HCT116 (cell line): ENCODE measurements at regions not wholly inside any gene's neighbourhood (a gene's known extent, or its start where the extent isn't known, plus 50 kb on each side); places are given as distances from the start of the nearest gene placed in this dataset.

Experiments used
- ATAC-seq: fragments of 200-7000 bp; cut with Tn5 transposase; 2 replicates; pipeline ENCODE4 v1.9.1; 2020; ENCODE audit warnings: mild to moderate bottlenecking, moderate library complexity
- BruUV-seq: library from RNA; stranded (reverse); fragments of 400-500 nt; replicated peaks from 2 replicates; lab custom pipeline; 2021; lab: Mats Ljungman, UMichigan
- CTCF ChIA-PET: fragments of 300-600 bp; sonication (Branson Sonifier 250); formaldehyde crosslinking; loops from one replicate; lab custom pipeline; 2021; ENCODE audit warnings: antibody characterized with exemption; lab: Charles Lee
- POLR2A ChIA-PET: fragments of 300-600, 350-600 bp; sonication (Branson Sonifier 250); formaldehyde crosslinking; loops from one replicate; lab custom pipeline; 2021; ENCODE audit warnings: antibody characterized with exemption; lab: Charles Lee
- RAD21 ChIA-PET, 2 experiments: fragments of 300-600 bp; sonication (Branson Sonifier 250); formaldehyde crosslinking; loops; one replicate each; lab custom pipeline; 2023; ENCODE audit warnings: low total read pairs in 2 of 2; ENCODE audit not compliant: uncharacterized antibody in 2 of 2, unreplicated experiment in 2 of 2, low non-redundant PET in 1 of 2; lab: Charles Lee
- DNase-seq: peaks from one replicate; pipeline ENCODE4 v3.0.0-alpha.2; 2010; ENCODE audit warnings: low read depth, low spot score
- H2AFZ ChIP-seq: fragments of 200-600 bp; shearing (Covaris generic), sonication (generic); 2 replicates; pipeline ENCODE4 v1.6.1; 2017; ENCODE audit warnings: low read depth, mixed run types, mixed read lengths, antibody characterized with exemption, low read length; ENCODE audit not compliant: poor library complexity, severe bottlenecking
- H3K27ac ChIP-seq: 2 replicates; pipeline ENCODE4 v1.5.1; 2012; ENCODE audit warnings: low read depth, low read length
- H3K27me3 ChIP-seq: fragments of 200-600 bp; sonication (generic); 2 replicates; pipeline ENCODE4 v1.6.1; 2016; ENCODE audit warnings: mixed run types, low read length, mixed read lengths; ENCODE audit not compliant: insufficient read depth
- H3K36me3 ChIP-seq, 2 experiments: fragments of 200-500 bp in 1 of 2; fragments of 200-600 bp in 1 of 2; sonication (Bioruptor generic) in 1 of 2; sonication (generic) in 1 of 2; 2 replicates each; pipeline versions ENCODE4 v1.5.1 to v1.6.1; 2014 to 2016; ENCODE audit warnings: low read length in 2 of 2, inconsistent platforms in 1 of 2, mixed read lengths in 1 of 2, mixed run types in 1 of 2; ENCODE audit not compliant: insufficient read depth in 2 of 2, control insufficient read depth in 1 of 2
- H3K4me1 ChIP-seq, 2 experiments: fragments of 200-600 bp in 1 of 2; sonication (generic) in 1 of 2; 2 replicates each; pipeline versions ENCODE4 v1.5.1 to v1.6.1; 2012 to 2017; ENCODE audit warnings: low read length in 2 of 2, inconsistent platforms in 1 of 2, mild to moderate bottlenecking in 1 of 2, mixed read lengths in 1 of 2, mixed run types in 1 of 2, moderate library complexity in 1 of 2; ENCODE audit not compliant: insufficient read depth in 2 of 2, control insufficient read depth in 1 of 2
- H3K4me2 ChIP-seq: fragments of 200-600 bp; sonication (generic); 2 replicates; pipeline ENCODE4 v1.6.1; 2017; ENCODE audit warnings: mixed run types, low read length, mixed read lengths
- H3K4me3 ChIP-seq, 2 experiments: fragments of 200-600 bp in 1 of 2; sonication (generic) in 1 of 2; replicated peaks in 1 of 2; 2 replicates each; pipeline ENCODE4 v1.5.1; 2011 to 2016; ENCODE audit warnings: low read length in 2 of 2, control low read depth in 1 of 2, low read depth in 1 of 2, mild to moderate bottlenecking in 1 of 2, mixed read lengths in 1 of 2, mixed run types in 1 of 2
- H3K79me2 ChIP-seq: fragments of 200-600 bp; sonication (generic); 2 replicates; pipeline ENCODE4 v1.6.1; 2017; ENCODE audit warnings: mild to moderate bottlenecking, mixed run types, low read length, moderate library complexity, mixed read lengths; ENCODE audit not compliant: insufficient read depth
- H3K9ac ChIP-seq: fragments of 200-600 bp; sonication (generic); 2 replicates; pipeline ENCODE4 v1.6.1; 2016; ENCODE audit warnings: low read length, mixed read lengths
- H3K9me2 ChIP-seq: fragments of 200-600 bp; sonication (generic), shearing (Covaris generic); 2 replicates; pipeline ENCODE4 v1.6.1; 2017; ENCODE audit warnings: mixed run types, mild to moderate bottlenecking, moderate library complexity; ENCODE audit not compliant: insufficient read depth
- H3K9me3 ChIP-seq, 2 experiments: fragments of 200-500 bp in 1 of 2; fragments of 200-600 bp in 1 of 2; sonication (Bioruptor generic) in 1 of 2; sonication (generic) in 1 of 2; 2 replicates each; pipeline ENCODE4 v1.6.1; 2014 to 2017; ENCODE audit warnings: low read length in 2 of 2, mixed read lengths in 2 of 2, inconsistent platforms in 1 of 2, low read depth in 1 of 2, mild to moderate bottlenecking in 1 of 2, mixed run types in 1 of 2, moderate library complexity in 1 of 2; ENCODE audit not compliant: control insufficient read depth in 1 of 2, insufficient read depth in 1 of 2
- H4K20me1 ChIP-seq: fragments of 200-600 bp; sonication (generic), shearing (Covaris generic); 2 replicates; pipeline ENCODE4 v1.6.1; 2017; ENCODE audit warnings: mixed run types, mild to moderate bottlenecking, moderate library complexity; ENCODE audit not compliant: insufficient read depth
- CEBPB ChIP-seq: IDR thresholded peaks from 2 replicates; pipeline ENCODE4 v1.6.1; 2012; ENCODE audit warnings: low read depth
- ELF1 ChIP-seq: IDR thresholded peaks from 2 replicates; pipeline ENCODE4 v1.6.1; 2012; ENCODE audit warnings: low read depth, borderline replicate concordance
- EZH2 ChIP-seq: fragments of 200-600 bp; sonication (generic); IDR thresholded peaks from 2 replicates; pipeline ENCODE4 v1.6.1; 2017; ENCODE audit warnings: antibody characterized with exemption, mixed run types
- EZH2phosphoT487 ChIP-seq: fragments of 200-600 bp; IDR thresholded peaks from 2 replicates; pipeline ENCODE4 v1.6.1; 2018; ENCODE audit warnings: antibody characterized with exemption, borderline replicate concordance
- FOSL1 ChIP-seq: IDR thresholded peaks from 2 replicates; pipeline ENCODE4 v1.6.1; 2012; ENCODE audit warnings: low read depth
- POLR2AphosphoS5 ChIP-seq: IDR thresholded peaks from 2 replicates; pipeline ENCODE4 v1.6.1; 2011; ENCODE audit warnings: mild to moderate bottlenecking, low read depth, low read length, moderate library complexity
- SIN3A ChIP-seq: IDR thresholded peaks from 2 replicates; pipeline ENCODE4 v1.6.1; 2012; ENCODE audit warnings: low read depth
- SP1 ChIP-seq: IDR thresholded peaks from 2 replicates; pipeline ENCODE4 v1.6.1; 2012; ENCODE audit warnings: low read depth
- SRF ChIP-seq: IDR thresholded peaks from 2 replicates; pipeline ENCODE4 v1.6.1; 2012; ENCODE audit warnings: low read depth
- ZNF274 ChIP-seq: fragments of 200-500 bp; sonication (Bioruptor generic); IDR thresholded peaks from 2 replicates; pipeline ENCODE4 v1.6.1; 2014; ENCODE audit warnings: mild to moderate bottlenecking, low read depth, low read length, inconsistent platforms
- intact Hi-C: fragments of 100-400 bp; cut with micrococcal nuclease; formaldehyde crosslinking; loops from 2 replicates; pipeline ENCODE4 v1.10.0; 2022
- TF ChIP-seq, protein P1 (sequence below), 3 experiments: fragments of 200-600 bp in 1 of 3; sonication (generic) in 1 of 3; IDR thresholded peaks in 2 of 3; conservative IDR thresholded peaks in 1 of 3; 2 replicates each; pipeline ENCODE4 v1.5.1; 2012 to 2017; ENCODE audit warnings: low read depth in 2 of 3, low read length in 2 of 3, antibody characterized with exemption in 1 of 3, borderline replicate concordance in 1 of 3, control low read depth in 1 of 3, mild to moderate bottlenecking in 1 of 3, mixed read lengths in 1 of 3, mixed run types in 1 of 3, moderate library complexity in 1 of 3; ENCODE audit not compliant: insufficient read depth in 1 of 3

DNA sequence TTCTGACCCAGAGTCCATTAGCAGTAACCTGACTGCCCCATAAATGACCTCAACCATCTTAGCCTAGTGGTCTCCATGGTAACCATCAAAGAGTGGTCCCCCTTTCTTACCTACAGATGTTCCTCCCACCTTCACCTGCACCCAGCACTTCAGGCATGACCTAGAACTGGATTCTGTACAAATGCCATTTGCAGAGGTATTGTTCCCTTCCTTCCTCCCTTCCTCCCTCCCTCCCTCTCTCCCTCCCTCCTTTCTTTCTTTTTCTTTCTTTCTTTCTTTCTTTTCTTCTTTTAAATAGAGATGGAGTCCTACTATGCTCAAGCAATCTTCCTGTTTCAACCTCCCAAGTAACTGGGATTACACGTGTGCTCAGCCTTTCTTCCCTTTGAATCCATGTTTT, 114.6 kb upstream of the SLC1A4 start:
- H3K27ac ChIP-seq: no peak overlapping the region
- no peaks in the 10 kb centered on the region for H3K9me3 ChIP-seq
- intact Hi-C loops: no loop called here
- no peak overlapping the region for H3K4me3 ChIP-seq
- no peak overlapping the region for H3K4me2 ChIP-seq
- RAD21 ChIA-PET: no interaction called here
- H3K9ac ChIP-seq: no peak overlapping the region
- ATAC-seq (no peak), DNase-seq (no peak)
- peaks cover 8 to 33% of the 10 kb centered on the region in 2 experiments for H3K4me1 ChIP-seq
- H2AFZ ChIP-seq: peak overlapping the region; percentile 6
- CTCF ChIA-PET: no interaction called here
- H4K20me1 ChIP-seq: no peaks in the 10 kb centered on the region
- no peaks in the 10 kb centered on the region for H3K9me2 ChIP-seq
- no peak for TF ChIP-seq EZH2
- no peak for TF ChIP-seq FOSL1
- no peaks in the 10 kb centered on the region for H3K27me3 ChIP-seq
- POLR2A ChIA-PET: no interaction called here
- H3K79me2 ChIP-seq: no peaks in the 10 kb centered on the region
- BruUV-seq: no TSS peak
- H3K36me3 ChIP-seq: no peaks in the 10 kb centered on the region

DNA sequence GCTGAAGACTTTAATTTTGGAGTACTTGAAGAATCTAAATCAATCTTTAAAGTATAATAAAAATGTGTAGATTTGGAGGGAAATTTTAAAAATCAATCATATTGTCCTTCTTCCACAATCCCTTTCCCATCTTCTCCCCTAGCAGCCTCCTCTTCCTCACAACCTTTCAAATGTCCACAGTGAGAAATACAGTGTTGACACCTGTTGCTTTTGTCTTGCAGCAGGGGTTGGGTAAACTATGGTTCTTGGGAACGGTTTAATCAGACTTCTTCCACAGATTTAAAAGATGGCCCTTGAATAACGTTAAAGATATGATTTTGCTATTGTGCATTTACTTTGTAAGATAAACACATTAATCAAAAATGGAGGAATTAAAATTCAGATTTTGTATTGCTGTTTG, 113.8 kb upstream of the SLC1A4 start:
- BruUV-seq: no TSS peak
- H3K79me2 ChIP-seq: no peaks in the 10 kb centered on the region
- no peaks in the 10 kb centered on the region for H3K9me3 ChIP-seq
- no peak for ATAC-seq
- POLR2A ChIA-PET: no interaction called here
- intact Hi-C loops: loop anchor here (5.0 kb wide), 1 partner anchor 828 kb away; no protein-coding TSS in a partner anchor
- H3K27me3 ChIP-seq: no peaks in the 10 kb centered on the region
- no peaks in the 10 kb centered on the region for H3K9me2 ChIP-seq
- H3K4me2 ChIP-seq: no peak overlapping the region
- RAD21 ChIA-PET: no interaction called here
- H3K4me1 ChIP-seq: peaks cover 8 to 33% of the 10 kb centered on the region in 2 experiments
- CTCF ChIA-PET: no interaction called here
- H3K4me3 ChIP-seq: no peak overlapping the region
- H3K36me3 ChIP-seq: no peaks in the 10 kb centered on the region
- TF ChIP-seq POLR2AphosphoS5 (no peak), FOSL1 (no peak), EZH2phosphoT487 (no peak), ZNF274 (no peak), SRF (no peak), ELF1 (no peak), SP1 (no peak), EZH2 (no peak), SIN3A (no peak), CEBPB (no peak)
- TF ChIP-seq, protein P1, sequence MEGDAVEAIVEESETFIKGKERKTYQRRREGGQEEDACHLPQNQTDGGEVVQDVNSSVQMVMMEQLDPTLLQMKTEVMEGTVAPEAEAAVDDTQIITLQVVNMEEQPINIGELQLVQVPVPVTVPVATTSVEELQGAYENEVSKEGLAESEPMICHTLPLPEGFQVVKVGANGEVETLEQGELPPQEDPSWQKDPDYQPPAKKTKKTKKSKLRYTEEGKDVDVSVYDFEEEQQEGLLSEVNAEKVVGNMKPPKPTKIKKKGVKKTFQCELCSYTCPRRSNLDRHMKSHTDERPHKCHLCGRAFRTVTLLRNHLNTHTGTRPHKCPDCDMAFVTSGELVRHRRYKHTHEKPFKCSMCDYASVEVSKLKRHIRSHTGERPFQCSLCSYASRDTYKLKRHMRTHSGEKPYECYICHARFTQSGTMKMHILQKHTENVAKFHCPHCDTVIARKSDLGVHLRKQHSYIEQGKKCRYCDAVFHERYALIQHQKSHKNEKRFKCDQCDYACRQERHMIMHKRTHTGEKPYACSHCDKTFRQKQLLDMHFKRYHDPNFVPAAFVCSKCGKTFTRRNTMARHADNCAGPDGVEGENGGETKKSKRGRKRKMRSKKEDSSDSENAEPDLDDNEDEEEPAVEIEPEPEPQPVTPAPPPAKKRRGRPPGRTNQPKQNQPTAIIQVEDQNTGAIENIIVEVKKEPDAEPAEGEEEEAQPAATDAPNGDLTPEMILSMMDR (IDR thresholded peaks at IDR 0.05 in 2 of 3, conservative IDR thresholded peaks at IDR 0.05 in 1 of 3; ENCODE audit: borderline replicate concordance in 1 of 3, insufficient read depth in 1 of 3, low read depth in 2 of 3, low read length in 2 of 3): no peak
- no peak overlapping the region for H3K27ac ChIP-seq
- peak overlapping the region; percentile 91 for H2AFZ ChIP-seq
- H4K20me1 ChIP-seq: no peaks in the 10 kb centered on the region
- DNase-seq: no peak
- H3K9ac ChIP-seq: no peak overlapping the region
